NCI-H526 treated with DMSO at 0.1 percent for 48 hours (cell line): ENCODE measurements at regions not wholly inside any gene's neighbourhood (a gene's known extent, or its start where the extent isn't known, plus 50 kb on each side); places are given as distances from the start of the nearest gene placed in this dataset.

Experiments
- DNase-seq: peaks from one replicate; lab custom pipeline; 2025; lab: John Stamatoyannopoulos, UW

- DNase-seq, result no peak
Measured at GRCh38 chr16:18055411-18055916, 281.1 kb downstream of the NPIPA8 start.

- no peak for DNase-seq
Measured at GRCh38 chr16:18050777-18051176, 285.8 kb downstream of the NPIPA8 start.

GRCh38 chr16:18050234-18050633 lies 286.3 kb downstream of the NPIPA8 start:
- DNase-seq, result no peak

GRCh38 chr16:18049547-18050133 lies 286.9 kb downstream of the NPIPA8 start:
- no peak for DNase-seq

DNA sequence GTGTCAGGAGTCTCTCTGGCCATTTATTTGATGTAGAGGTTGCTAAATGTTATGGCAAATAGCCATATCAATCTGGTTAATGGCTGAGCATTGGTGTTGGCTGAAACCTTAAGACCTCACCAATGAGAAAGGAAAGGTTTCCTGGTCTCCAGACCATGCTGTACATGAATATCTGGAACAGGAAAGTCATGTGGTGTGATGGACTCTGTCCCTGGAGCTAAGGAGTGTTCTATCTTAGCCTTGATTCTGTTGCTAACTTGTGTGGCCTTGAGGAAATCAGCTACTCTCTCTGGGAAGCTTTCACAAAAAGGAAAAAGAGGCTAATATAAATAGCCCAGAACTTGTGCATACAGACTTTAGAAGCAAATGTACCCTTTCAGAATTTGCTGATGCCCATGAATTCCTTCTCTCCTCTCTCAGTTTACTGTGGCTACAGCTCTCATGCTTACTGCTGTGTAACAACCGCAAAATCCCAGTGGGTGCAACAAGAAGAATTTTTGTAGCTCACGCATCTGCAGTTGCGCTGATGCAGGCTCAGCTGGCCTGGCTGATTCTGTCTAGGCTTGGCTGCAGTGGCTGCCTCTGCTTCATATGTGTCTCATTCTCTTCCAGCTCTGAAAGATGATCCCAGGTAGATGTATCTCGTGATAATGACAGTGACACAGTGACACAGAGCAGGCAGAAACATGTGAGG lies 287.5 kb downstream of the NPIPA8 start:
- DNase-seq, result no peak

DNA sequence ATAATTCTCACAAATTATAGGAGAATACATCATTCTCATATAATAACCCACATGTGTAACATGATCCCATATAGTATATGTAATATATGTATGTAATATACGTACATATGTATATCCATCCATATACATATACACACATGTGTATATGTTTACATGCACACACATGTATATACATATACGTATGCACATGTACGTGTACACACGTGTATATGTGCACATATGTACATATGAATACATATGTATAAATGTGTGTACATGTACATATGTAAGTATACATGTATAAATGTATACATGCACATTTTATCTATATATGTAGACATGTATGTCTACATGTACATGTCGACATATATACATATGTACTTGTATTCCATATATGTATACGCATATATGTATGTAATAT lies 288.8 kb downstream of the NPIPA8 start:
- no peak for DNase-seq

DNA sequence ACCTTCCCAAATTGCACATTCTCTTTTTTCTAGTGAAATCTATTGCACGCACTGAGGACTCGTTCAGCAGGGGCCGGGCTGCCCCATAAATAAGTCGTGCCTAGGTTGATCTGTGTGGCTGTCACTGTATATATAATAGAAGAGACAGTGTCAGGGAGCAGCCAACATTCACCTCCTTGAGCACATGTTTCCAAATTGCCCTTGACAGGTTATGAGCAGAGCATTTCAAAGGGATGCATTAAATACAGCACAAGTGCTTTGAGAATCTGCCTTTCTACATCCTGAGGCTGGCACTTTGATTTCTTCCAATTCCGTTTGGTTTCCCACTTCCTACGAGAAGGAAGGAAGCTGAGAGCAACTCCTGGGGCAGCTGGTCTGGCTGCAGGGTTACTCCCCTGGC lies 291.2 kb downstream of the NPIPA8 start:
- no peak for DNase-seq

GRCh38 chr16:18041864-18042834 lies 294.4 kb downstream of the NPIPA8 start:
- no peak for DNase-seq

DNA sequence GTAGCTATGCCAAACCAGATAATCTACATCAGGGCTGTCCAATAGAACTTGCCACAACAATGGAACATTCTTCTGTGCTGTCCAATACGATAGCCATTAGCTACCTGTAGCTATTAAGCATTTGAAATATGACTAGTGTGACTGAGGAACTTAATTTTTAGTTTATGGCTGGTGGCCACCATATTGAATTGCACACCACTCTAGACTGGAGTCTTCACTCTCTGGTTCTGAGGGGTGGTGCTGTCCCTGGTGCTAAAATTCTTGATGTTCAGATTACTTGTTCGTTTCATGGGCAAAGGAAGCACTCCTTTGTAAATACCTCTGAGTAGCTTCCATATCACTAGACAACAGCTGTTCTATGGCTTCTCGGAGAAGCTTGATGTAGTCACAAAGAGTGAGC lies 296.6 kb downstream of the NPIPA8 start:
- DNase-seq, result no peak

- no peak for DNase-seq
Measured at GRCh38 chr16:18037051-18037450, 299.5 kb downstream of the NPIPA8 start.

DNA sequence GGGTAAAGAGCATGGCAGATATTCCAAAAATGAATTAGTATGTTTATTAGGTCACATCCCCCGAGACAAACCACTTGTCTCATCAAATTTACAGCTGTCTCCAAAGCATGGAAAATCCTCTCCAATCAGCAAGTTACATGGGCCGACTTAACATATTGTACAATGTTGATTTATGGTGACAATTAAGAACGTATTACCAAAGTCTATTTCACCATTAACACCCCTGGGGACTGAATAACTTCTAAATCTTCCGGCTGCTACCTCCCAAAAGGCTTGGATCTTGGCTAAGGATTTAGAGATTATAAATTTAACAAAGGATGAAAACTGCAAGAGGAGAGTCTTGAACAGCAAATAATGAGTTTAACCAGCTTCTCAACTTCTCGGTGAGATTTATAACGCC lies 311.9 kb downstream of the NPIPA8 start:
- DNase-seq, result no peak

GRCh38 chr16:18018376-18018775 lies 318.2 kb downstream of the NPIPA8 start:
- DNase-seq, result no peak

- no peak for DNase-seq
Measured at GRCh38 chr16:18013863-18014262, 322.7 kb downstream of the NPIPA8 start.

- DNase-seq, result no peak
Measured at GRCh38 chr16:18008356-18008755, 328.2 kb downstream of the NPIPA8 start.

GRCh38 chr16:18003033-18003432 lies 333.5 kb downstream of the NPIPA8 start:
- DNase-seq, result no peak

DNA sequence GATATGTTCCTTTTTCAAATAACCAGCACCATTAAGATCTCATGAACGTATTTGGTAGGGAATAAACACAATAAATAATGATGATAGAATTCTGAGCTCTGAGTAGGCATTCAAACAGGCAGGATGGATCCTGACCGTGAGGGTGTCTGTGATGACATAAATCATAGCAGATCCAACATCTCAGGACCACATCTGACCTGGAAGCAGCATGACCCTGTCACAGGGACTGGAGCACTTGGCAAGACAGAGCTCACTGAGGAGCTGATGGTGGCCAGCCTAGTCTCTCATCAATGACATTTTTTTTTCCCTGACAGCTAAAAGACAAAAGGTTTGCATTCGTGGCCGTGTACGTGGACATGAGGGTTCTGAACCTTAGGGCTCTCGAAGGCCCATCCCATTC lies 337.5 kb downstream of the NPIPA8 start:
- no peak for DNase-seq

DNA sequence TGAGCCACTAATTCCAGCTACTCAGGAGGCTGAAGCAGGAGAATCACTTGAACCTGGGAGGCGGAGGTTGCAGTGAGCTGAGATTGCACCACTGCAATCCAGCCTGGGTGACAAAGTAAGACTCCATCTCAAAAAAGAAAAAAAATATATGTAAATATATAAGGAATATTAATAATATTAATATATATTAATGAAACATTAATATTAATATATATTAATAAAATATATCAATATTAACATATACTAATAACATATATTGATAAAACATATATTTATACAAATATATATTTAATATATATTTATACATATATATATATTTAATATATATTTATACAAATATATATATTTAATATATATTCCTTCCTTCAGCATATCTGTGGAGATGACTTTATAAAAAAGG lies 338.0 kb downstream of the NPIPA8 start:
- no peak for DNase-seq

DNA sequence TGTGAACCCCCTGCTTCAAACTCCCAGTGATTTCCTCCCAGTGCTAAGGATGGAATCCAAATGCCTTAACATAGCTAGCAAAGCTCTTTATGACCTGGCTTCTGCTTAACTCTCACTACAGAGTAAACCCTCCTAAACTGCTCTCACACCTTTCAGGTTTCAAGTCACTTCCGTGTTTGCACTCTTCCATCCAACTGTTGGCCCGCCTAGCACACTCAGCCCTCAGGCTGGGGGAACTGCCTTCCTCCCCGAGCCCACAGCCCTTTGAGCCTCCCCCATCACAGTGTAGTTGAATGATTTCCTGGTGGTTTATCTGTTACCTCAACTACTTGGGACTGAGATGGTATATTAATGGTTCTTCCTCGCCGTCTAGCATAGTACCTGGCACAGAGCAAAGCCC lies 342.5 kb downstream of the NPIPA8 start:
- DNase-seq, result no peak

GRCh38 chr16:17992416-17992815 lies 344.1 kb downstream of the NPIPA8 start:
- no peak for DNase-seq

DNA sequence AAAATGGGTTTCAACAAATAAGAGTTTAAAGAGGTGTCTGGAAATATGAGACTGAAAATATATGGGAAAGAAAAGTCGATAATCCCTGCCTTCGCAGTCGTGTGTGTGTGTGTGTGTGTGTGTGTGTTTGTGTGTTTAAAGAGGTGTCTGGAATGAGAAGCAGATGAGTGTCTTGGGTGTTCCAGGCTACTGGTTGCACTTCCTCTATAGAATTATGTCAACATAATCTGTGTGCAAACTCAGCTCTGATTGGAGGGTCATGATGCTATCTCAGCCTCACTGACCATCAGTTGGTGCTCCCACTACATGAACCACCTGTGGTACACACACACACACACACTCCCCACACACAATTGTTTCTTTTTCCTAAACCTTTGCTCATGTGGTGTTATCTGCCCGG lies 347.3 kb downstream of the NPIPA8 start:
- DNase-seq, result no peak

GRCh38 chr16:17988839-17989238 lies 347.7 kb downstream of the NPIPA8 start:
- no peak for DNase-seq

DNA sequence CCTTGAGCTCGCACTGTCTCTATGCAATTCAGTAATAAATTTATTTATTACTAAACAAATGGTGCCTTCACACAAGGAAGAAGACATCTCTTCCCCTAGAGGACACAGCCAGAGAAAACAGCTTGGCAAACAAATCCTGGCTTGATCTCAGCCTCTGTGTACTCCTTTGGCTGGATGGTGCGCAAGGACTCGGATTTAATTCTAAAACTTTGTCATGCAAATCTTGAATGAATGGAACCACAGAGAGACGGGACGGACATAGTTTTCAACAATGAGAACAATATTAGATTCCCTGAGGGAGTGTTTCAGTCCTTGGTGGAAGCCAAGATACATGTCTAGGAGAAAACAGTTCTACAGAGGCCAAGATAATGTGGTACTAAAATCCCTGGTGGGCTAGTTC lies 349.5 kb downstream of the NPIPA8 start:
- DNase-seq, result no peak

DNA sequence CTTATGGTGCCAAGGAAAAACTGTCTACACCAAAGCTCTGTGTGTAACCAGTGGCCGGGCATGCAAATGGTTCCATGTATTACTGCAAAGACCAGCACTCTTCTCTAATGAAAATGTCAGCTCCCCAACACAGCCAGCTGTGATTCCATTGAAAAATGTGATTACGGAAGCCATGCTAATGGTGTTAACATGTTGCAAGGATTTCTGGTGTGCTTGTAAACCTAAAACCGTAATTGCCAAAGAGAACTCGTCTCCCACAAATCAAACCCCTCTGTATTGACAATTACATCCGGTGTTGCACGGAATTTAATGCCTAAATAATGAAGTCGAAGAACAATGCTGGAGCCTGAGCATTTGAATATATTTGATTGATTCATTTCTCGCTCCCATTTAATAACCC lies 351.7 kb downstream of the NPIPA8 start:
- no peak for DNase-seq
